BJ (cell line): ENCODE measurements at regions not wholly inside any gene's neighbourhood (a gene's known extent, or its start where the extent isn't known, plus 50 kb on each side); places are given as distances from the start of the nearest gene placed in this dataset.
"Not testable (repeated sequence)": the region's sequence is repeated elsewhere in the genome, so short reads cannot be mapped to it uniquely, and the experiment has no call there.

ENCODE experiments used
- CTCF ChIA-PET: fragments of 350-600 bp; formaldehyde crosslinking; extraction: SDS; loops from one replicate; lab custom pipeline; 2021; ENCODE audit warnings: antibody characterized with exemption, inconsistent platforms; lab: Yijun Ruan, JAX
- POLR2A ChIA-PET: fragments of 300-600 bp; sonication (Branson Sonifier 250); formaldehyde crosslinking; extraction: SDS; loops from one replicate; lab custom pipeline; 2021; ENCODE audit warnings: antibody characterized with exemption; lab: Charles Lee
- DNase-seq: peaks from one replicate; pipeline ENCODE4 v3.0.0-alpha.2; 2011; ENCODE audit warnings: low read depth
- H3K27me3 ChIP-seq: 2 replicates; pipeline ENCODE4 v1.6.0; 2011; ENCODE audit warnings: low read length; ENCODE audit not compliant: control insufficient read depth, insufficient read depth
- H3K36me3 ChIP-seq: 2 replicates; pipeline ENCODE4 v1.5.1; 2011; ENCODE audit warnings: low read length; ENCODE audit not compliant: control insufficient read depth, insufficient read depth
- H3K4me3 ChIP-seq: 2 replicates; pipeline ENCODE4 v1.5.1; 2011; ENCODE audit warnings: low read depth, mild to moderate bottlenecking, control low read depth, low read length
- TF ChIP-seq, protein P1 (sequence below): IDR thresholded peaks from 2 replicates; pipeline ENCODE4 v1.5.1; 2011; ENCODE audit warnings: low read depth, mild to moderate bottlenecking, control low read depth, inconsistent platforms, low read length, moderate library complexity; ENCODE audit not compliant: insufficient read depth

DNA sequence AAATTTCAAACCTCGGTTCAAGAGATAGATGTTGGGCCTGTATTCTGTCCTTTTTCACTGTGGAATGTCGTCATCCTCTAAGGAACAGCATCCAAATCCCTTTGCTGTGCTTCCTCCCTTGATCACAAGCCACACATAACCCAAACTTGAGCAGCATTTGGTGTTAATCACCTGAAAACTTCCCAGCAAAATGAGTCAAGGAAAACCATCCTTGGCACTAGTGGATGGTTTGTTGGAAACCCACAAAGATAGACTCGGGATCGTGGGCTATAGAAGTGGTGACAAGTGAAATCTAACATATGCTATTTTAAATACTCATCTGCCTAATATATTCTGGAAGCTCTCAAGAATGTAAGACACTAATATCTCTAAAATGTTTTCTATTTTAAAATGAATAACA is 459.1 kb downstream of the SETD4 start:
- TF ChIP-seq, protein P1, sequence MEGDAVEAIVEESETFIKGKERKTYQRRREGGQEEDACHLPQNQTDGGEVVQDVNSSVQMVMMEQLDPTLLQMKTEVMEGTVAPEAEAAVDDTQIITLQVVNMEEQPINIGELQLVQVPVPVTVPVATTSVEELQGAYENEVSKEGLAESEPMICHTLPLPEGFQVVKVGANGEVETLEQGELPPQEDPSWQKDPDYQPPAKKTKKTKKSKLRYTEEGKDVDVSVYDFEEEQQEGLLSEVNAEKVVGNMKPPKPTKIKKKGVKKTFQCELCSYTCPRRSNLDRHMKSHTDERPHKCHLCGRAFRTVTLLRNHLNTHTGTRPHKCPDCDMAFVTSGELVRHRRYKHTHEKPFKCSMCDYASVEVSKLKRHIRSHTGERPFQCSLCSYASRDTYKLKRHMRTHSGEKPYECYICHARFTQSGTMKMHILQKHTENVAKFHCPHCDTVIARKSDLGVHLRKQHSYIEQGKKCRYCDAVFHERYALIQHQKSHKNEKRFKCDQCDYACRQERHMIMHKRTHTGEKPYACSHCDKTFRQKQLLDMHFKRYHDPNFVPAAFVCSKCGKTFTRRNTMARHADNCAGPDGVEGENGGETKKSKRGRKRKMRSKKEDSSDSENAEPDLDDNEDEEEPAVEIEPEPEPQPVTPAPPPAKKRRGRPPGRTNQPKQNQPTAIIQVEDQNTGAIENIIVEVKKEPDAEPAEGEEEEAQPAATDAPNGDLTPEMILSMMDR: no peak
- Histone ChIP-seq H3K36me3 (no peaks in the 10 kb centered on the region), H3K27me3 (no peaks in the 10 kb centered on the region), H3K4me3 (no peak overlapping the region)
- no peak for DNase-seq
- CTCF ChIA-PET: interaction anchor here (1.6 kb wide), 1 partner anchor 8 kb away, joined by 4 read pairs; no protein-coding TSS in a partner anchor
- POLR2A ChIA-PET: no interaction called here

- POLR2A ChIA-PET: no interaction called here
- CTCF ChIA-PET: no interaction called here
- no peaks in the 10 kb centered on the region for H3K36me3 ChIP-seq
- H3K4me3 ChIP-seq: no peak overlapping the region
- DNase-seq: no peak
- no peaks in the 10 kb centered on the region for H3K27me3 ChIP-seq
- TF ChIP-seq, protein P1: no peak
These were observed 461.2 kb downstream of the SETD4 start for GRCh38 chr21:35599164-35599563.

DNA sequence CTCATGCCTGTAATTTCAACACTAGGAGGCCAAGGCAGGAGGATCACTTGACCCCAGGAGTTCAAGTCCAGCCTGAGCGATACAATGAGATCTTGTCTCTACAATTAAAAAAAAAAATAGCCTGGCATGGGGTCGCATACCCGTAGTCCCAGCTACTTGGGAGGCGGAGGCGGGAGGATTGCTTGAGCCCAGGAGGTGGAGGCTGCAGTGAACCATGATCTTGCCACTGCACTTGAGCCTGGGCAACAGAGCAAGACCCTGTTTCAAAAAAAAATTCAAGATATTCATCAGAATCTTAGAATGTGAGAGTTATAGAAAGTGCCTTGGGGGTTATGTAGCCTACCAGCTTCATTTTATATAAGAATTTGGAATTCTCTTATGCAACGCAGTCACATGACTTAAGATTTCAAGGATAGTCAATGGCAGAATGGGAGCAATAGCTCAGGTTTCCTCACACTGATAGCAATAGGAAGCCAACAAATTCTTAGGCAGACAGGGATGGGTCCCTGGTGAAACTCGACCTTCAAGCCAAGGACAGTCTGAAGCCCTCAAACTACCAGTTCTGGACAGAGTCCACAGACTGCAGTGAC is 462.5 kb downstream of the SETD4 start:
- Histone ChIP-seq H3K4me3 (no peak overlapping the region), H3K36me3 (no peaks in the 10 kb centered on the region), H3K27me3 (no peaks in the 10 kb centered on the region)
- TF ChIP-seq, protein P1: no peak
- ChIA-PET POLR2A (no interaction called here), CTCF (interaction anchor here (0.6 kb wide), 1 partner anchor 685 kb away, joined by 3 read pairs; no protein-coding TSS in a partner anchor)
- no peak for DNase-seq

- Histone ChIP-seq H3K27me3 (no peaks in the 10 kb centered on the region), H3K36me3 (no peaks in the 10 kb centered on the region), H3K4me3 (no peak overlapping the region)
- TF ChIP-seq, protein P1: no peak
- no peak for DNase-seq
- CTCF ChIA-PET: no interaction called here
- POLR2A ChIA-PET: no interaction called here
These were observed 465.4 kb downstream of the SETD4 start for GRCh38 chr21:35594905-35595304.

GRCh38 chr21:35593000-35593502 is 467.3 kb downstream of the SETD4 start:
- TF ChIP-seq, protein P1: no peak
- POLR2A ChIA-PET: no interaction called here
- no peaks in the 10 kb centered on the region for H3K36me3 ChIP-seq
- no peaks in the 10 kb centered on the region for H3K27me3 ChIP-seq
- no peak overlapping the region for H3K4me3 ChIP-seq
- CTCF ChIA-PET: interaction anchor here (1.2 to 1.5 kb wide), 3 partner anchors 9 to 111 kb away, joined by 3 to 4 read pairs (median 3); no protein-coding TSS in a partner anchor
- no peak for DNase-seq

- POLR2A ChIA-PET, CTCF ChIA-PET, H3K27me3 ChIP-seq, H3K36me3 ChIP-seq, DNase-seq, H3K4me3 ChIP-seq: not testable (repeated sequence)
These were observed 470.0 kb downstream of the SETD4 start for GRCh38 chr21:35590284-35590683.
